GM13976 (cell line): ENCODE measurements at regions not wholly inside any gene's neighbourhood (a gene's known extent, or its start where the extent isn't known, plus 50 kb on each side); places are given as distances from the start of the nearest gene placed in this dataset.

ENCODE experiments used
- DNase-seq: peaks from one replicate; pipeline ENCODE4 v3.0.0; 2012; ENCODE audit warnings: low spot score
- in situ Hi-C: fragments of 300-500 bp; cut with MboI; formaldehyde crosslinking; loops from one replicate; pipeline ENCODE4 v1.12.0; 2022; ENCODE audit warnings: low sequenced_read_pairs, mixed read lengths, inconsistent platforms; ENCODE audit not compliant: unreplicated experiment
- TF ChIP-seq, protein P1 (sequence below): IDR thresholded peaks from 2 replicates; pipeline ENCODE4 v1.5.1; 2012; ENCODE audit warnings: borderline replicate concordance, mild to moderate bottlenecking; ENCODE audit not compliant: insufficient read depth; ENCODE audit errors: extremely low read depth, missing control alignments, control extremely low read depth

GRCh38 chr1:221611656-221612046 is 130.2 kb downstream of the DUSP10 start:
- TF ChIP-seq, protein P1, sequence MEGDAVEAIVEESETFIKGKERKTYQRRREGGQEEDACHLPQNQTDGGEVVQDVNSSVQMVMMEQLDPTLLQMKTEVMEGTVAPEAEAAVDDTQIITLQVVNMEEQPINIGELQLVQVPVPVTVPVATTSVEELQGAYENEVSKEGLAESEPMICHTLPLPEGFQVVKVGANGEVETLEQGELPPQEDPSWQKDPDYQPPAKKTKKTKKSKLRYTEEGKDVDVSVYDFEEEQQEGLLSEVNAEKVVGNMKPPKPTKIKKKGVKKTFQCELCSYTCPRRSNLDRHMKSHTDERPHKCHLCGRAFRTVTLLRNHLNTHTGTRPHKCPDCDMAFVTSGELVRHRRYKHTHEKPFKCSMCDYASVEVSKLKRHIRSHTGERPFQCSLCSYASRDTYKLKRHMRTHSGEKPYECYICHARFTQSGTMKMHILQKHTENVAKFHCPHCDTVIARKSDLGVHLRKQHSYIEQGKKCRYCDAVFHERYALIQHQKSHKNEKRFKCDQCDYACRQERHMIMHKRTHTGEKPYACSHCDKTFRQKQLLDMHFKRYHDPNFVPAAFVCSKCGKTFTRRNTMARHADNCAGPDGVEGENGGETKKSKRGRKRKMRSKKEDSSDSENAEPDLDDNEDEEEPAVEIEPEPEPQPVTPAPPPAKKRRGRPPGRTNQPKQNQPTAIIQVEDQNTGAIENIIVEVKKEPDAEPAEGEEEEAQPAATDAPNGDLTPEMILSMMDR, result no peak
- in situ Hi-C loops, result no loop called here
- DNase-seq, result no peak

DNA sequence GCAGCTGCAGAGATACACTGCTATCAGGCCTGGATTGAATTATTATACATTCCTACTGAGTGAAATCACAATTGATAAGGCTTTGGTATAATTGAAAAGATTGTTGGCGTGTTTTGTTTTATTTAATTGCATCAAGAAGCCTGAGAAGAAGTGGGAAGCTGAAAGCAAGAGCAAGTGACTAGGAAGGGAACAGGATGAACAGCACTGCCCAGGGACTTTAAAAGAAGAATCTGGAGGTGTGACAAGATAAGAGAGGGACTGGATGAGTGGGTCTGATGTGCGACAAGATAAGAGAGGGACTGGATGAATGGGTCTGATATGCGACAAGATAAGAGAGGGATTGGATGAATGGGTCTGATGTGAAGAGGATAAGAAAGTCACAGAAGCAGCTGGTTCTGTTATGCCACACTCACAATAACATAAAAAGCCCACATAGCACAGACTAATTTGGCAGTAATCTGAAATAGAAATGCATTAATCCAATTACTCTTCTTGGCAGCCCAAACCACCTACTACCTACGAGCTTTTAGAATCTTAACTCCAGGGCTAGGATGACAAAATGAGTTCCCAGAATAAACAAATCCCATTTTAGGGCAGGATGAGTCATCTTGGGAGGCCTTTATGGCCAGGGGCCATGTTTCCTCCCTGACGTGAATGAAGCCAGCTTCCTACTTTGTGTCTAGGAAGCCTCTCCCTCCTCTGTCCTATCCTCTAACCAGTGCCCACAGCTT is 129.7 kb downstream of the DUSP10 start:
- in situ Hi-C loops, result no loop called here
- TF ChIP-seq, protein P1, result no peak
- no peak for DNase-seq

DNA sequence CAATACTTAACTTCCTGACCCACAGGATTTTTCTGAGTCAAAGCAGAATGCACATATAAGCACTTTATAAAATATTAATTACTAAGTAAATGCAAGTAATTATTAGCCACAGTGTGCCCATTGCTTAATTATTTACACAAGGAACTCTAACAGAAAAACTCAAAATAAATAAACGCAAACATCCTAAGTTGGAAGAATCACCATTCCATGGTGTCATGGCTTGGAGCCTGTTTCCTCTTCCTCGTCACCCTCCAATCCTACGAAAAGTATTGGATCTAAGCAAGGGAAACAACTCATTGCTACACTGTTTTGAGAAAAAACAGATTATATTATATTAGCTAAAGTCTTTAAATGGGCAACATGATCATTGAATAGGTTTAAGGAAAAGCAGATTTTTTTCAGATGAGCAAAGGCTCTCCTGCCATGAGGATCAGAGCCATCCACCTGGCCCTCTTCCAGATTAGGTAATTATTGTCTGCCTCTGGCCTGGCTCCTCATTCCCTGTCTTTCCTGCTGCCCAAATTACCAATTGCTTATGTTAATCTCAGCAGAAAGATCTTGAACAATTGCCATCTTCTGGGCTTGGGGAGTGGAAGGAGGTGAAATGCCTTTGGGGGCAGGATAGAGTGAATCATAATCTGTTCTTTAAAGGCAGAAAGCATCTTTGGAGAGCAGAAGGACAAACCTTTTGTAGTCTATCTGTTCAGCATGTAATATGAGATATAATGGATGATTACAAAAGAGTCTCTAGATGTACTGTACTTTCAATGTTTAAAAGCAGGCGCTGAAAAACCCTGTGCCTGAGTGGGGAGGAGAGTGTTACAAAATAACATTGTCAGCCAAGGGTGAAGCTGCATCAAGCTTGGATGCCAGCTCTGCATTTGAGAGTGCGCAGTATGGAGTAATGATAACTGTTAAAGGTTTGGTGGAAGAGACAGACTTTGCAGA is 121.2 kb downstream of the DUSP10 start:
- in situ Hi-C loops, result no loop called here
- no peak for DNase-seq
- TF ChIP-seq, protein P1, result no peak

DNA sequence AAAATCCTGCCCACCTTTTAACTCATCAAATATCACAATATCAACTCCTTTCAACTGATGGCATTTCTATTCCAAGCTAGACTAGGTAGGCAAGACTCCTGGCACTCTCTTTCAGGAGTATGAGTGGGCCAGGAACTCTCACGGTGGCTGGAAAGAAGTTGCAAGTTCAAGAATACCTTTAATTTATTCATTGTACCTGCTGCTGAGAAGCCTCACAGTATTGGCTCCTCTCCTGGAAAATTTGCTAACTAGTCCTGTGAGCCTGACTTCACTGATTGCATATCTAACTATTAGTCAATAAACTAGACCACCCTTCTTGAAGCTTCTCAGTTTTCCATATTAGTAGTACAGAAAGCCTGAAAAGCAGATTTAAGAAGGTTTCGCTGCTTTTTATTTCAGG is 120.2 kb downstream of the DUSP10 start:
- DNase-seq, result no peak
- in situ Hi-C loops, result no loop called here
- TF ChIP-seq, protein P1, result no peak

GRCh38 chr1:221622389-221622788 is 119.5 kb downstream of the DUSP10 start:
- in situ Hi-C loops, result no loop called here
- TF ChIP-seq, protein P1, result no peak
- DNase-seq, result no peak

- TF ChIP-seq, protein P1, result no peak
- in situ Hi-C loops, result no loop called here
These were observed 116.9 kb downstream of the DUSP10 start for GRCh38 chr1:221625026-221625425.

More at GRCh38 chr1:221625026-221625425, 116.9 kb downstream of the DUSP10 start:
- DNase-seq, result no peak
